ENCODE measurements at regions not wholly inside any gene's neighbourhood (a gene's known extent, or its start where the extent isn't known, plus 50 kb on each side); places are given as distances from the start of the nearest gene placed in this dataset.

DNA sequence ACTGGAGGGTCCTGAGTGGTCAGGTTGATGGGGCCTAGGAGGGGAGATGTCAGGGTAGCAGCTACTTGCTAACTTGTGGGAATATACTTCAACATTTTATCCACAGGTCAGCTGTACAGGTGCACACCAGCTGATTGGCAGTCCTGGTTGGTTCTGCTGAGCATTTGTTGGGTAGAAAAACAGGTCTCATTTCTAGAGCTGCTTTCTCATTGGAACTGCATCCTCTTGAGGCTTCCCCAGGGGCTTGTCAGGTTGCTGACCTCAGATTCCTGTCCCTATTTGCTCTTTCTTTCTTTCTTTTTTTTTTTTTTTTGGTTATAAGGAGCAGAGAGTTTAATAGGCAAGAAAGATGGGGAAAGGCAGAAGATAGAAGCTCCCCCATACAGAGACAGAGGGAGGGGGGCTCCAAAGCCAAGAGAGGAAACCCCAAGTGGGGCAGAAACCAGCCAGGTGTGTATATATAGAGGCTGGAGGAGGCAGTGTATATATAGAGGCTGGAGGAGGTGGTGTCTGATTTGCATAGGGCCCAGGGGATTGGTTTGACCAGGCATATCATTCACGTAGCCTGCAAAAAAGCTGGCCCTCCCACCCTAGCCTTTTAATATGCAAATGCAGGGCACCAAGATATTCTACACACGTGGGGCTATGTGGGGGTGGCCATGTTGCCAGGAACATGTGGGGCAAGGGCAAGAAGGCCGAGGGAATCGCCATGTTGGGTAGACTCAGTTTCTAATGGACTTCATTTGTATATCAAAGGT lies 57.3 kb upstream of the STUM start:
- DNase-seq = no peak

DNA sequence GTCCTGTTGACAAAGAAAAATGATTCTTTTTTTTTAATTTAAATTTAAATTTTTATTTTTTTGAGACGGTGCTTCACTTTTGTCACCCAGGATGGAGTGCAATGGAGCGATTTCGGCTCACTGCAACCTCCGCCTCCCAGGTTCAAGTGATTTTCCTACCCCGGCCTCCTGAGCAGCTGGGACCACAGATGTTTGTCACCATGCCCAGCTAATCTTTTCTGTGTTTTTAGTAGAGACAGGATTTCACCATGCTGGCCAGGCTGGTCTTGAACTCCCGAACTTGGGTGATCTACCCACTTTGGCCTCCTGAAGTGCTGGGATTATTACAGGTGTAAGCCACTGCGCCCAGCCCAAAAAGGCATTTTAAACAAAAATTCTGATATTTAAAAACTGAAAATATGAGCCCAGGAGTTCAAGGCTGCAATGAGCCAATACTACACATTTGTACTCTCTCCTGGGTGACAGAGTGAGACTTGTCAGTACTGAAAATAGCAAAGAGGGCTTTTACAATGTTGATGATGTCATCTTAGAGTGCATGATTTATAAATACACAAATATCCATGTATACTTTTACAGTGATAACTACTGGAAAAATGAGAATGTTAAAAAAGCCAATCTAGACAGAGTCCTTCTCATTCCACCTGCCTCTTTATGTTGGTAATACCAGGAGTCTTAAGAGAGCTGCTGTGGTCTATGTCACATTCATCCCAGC lies 56.0 kb upstream of the STUM start:
- DNase-seq = peak in 1 of 2 experiments; percentile 33

DNA sequence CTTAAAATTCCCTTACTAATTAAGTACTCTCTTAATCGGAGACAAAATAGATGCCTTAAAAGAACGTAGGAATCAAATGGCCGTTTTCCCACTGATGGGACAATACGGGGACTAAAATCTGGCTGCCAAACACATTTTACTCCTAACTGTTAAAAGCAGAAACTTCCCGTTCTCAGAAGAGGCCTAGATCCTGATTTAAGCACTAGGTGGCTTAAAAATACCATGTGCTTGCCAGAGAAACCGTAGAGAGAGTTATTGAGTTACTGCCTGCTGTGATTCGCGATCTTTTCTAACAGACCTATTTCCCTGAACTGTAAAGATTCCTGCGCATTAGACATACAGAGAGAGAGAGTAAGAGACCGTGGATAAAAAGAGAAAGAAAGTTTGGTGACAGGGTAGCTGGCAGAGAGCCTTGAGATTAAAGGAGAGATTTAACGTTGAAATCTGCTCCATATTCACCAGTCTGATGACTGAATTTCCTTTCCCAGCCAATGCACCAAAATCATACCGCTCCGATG lies 54.4 kb upstream of the STUM start:
- no peak for DNase-seq

DNA sequence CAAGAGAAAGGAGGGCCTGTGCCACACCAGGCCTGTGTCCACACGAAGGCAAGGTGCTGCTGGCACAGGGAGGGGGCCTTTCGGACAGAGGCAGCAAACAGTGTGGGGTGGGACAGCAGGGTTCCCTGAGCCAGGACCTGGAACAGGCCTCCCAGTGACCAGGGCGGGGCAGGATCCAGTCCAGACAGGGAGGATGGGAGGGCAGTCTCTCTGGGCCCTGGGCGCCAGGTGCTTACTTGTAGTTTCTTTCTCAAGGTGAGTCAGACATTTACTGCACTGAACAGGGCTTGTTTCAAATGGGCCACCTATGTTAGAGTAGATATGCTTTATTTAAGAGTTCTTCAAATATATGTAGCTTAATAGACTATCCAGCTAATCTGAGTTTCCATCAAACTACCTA lies 52.8 kb upstream of the STUM start:
- DNase-seq = no peak

DNA sequence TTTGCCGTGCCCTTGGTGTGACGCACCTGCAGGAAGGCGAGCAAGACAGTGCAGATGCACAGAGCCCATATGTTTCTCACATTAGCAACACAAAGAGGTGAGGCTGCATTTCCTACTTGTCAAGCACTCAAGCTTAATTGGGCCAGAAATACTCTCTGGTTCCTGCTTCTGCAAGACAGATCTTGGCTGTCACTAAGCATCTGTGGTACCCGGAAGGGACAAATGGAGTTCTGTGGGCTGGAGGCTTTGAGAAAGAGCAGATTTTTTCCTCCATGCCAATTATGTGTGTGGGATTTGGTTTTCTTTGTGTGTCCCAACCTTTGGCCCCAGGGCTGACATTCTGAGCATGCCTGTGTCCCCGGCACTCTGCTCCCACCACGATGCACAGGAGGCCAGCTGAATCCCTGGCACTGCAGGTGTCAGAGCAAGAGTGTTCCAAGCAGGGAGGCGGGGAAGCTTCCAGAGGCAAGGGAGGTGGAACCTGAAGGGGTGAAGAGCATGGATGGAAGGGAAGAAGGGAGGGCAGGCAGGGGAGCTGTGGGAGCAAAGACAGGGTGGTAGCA lies 52.0 kb upstream of the STUM start:
- peak in 1 of 2 experiments; percentile 46 for DNase-seq

DNA sequence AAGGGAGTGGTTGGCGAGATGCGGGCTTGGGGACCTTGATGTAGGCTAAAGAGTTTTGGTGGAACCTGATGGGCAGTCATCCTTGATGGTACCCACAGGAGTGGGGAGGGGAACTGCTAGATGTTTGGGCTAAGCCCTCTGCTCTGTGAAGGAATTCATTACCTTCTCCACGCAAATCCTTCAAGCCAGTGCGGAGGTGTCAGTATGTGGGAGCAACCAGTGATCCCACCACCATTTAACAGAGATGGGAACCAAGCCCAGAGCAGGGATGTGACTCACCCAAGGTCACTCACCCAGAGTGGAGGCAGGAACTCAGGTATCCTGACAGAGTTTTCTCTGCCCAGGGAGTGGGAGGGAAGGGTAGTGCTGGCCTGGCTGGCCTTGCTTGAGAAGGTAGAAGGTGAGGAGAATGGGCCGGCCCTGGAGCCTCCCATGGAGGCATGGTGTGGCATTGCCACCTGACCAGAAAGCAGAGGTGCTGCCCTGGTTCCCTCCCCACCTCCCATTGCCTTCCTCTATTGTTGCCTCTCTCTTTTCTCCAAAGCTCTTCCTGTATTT lies 51.2 kb upstream of the STUM start:
- DNase-seq = no peak

DNA sequence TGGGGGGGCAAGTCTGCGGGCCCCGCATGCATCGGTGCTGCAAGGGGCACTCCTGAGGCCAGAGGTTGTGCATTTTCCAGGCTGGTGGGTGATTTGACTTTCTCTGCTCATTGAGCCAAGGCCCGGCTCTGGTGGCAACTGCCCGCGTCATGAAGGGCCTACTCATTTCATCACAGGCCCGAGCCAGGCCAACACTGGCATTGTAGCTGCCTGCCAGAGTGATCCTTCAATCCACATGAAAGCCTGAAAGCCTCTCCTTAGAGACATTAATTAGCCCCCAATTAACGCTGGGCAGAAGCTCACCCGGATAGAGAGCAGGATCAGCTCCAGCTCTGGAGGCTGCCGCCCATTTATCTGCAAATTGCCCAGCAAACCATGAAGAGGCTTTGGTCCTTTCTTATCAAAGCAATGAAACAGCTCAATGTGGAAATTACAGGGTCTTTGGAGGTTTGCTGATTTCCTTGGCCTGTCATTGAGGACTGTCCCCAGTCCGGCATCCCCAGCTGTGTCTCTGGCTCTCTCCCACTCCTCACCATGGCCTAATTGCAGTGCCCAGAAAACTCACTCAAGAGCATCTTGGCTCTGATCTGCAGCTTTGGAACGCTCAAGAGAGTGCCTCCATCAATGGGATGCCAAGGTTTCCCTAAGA lies 50.4 kb upstream of the STUM start:
- no peak for DNase-seq

DNA sequence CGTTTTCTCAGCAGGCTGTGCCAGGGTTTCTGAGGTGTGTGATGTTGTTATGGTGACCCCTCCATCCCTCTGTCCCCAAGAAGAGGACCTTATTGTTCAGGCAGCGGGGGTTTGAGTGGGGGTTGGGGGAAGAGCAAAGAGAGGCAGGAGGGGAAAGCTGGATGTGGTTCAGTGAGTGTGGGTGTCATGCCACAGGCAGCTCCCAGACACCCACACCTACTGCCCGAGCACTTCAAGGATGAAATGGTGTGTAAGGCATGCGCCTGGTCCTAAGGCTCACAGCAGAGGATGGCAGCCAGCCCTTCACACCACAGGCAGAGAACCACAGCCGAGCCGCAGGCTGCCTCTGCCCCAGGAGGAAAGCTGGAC lies 49.9 kb upstream of the STUM start:
- DNase-seq = no peak
